ENCODE measurements at regions not wholly inside any gene's neighbourhood (a gene's known extent, or its start where the extent isn't known, plus 50 kb on each side); places are given as distances from the start of the nearest gene placed in this dataset.

GRCh38 chr3:25049304-25049703 is 378.8 kb upstream of the RARB start:
- no peak for TF ChIP-seq CTCF (IDR thresholded peaks at IDR 0.05; ENCODE audit: insufficient read depth, low read length, poor library complexity, severe bottlenecking)
- no peaks in the 10 kb centered on the region for H3K27me3 ChIP-seq (ENCODE audit: control insufficient read depth, insufficient read depth, low read length)
- no peak overlapping the region for H3K4me3 ChIP-seq (ENCODE audit: low read depth, low read length)
- no peak for DNase-seq (ENCODE audit: low read depth)
- H3K36me3 ChIP-seq (ENCODE audit: control insufficient read depth, insufficient read depth, low read length), result no peaks in the 10 kb centered on the region

- DNase-seq (ENCODE audit: low read depth), result no peak
- no peaks in the 10 kb centered on the region for H3K36me3 ChIP-seq (ENCODE audit: control insufficient read depth, insufficient read depth, low read length)
- no peak overlapping the region for H3K4me3 ChIP-seq (ENCODE audit: low read depth, low read length)
- no peak for TF ChIP-seq CTCF (IDR thresholded peaks at IDR 0.05; ENCODE audit: insufficient read depth, low read length, poor library complexity, severe bottlenecking)
- H3K27me3 ChIP-seq (ENCODE audit: control insufficient read depth, insufficient read depth, low read length), result no peaks in the 10 kb centered on the region
Measured at GRCh38 chr3:25053360-25053759, 374.7 kb upstream of the RARB start.

GRCh38 chr3:25056036-25056755 is 371.9 kb upstream of the RARB start:
- no peaks in the 10 kb centered on the region for H3K36me3 ChIP-seq (ENCODE audit: control insufficient read depth, insufficient read depth, low read length)
- DNase-seq (ENCODE audit: low read depth), result no peak
- no peak for TF ChIP-seq CTCF (IDR thresholded peaks at IDR 0.05; ENCODE audit: insufficient read depth, low read length, poor library complexity, severe bottlenecking)

GRCh38 chr3:25056803-25057351 is 371.2 kb upstream of the RARB start:
- no peaks in the 10 kb centered on the region for H3K36me3 ChIP-seq (ENCODE audit: control insufficient read depth, insufficient read depth, low read length)
- no peak for DNase-seq (ENCODE audit: low read depth)
- H3K27me3 ChIP-seq (ENCODE audit: control insufficient read depth, insufficient read depth, low read length), result no peaks in the 10 kb centered on the region
- TF ChIP-seq CTCF (IDR thresholded peaks at IDR 0.05; ENCODE audit: insufficient read depth, low read length, poor library complexity, severe bottlenecking), result no peak
- no peak overlapping the region for H3K4me3 ChIP-seq (ENCODE audit: low read depth, low read length)

More at GRCh38 chr3:25056036-25056755, 371.9 kb upstream of the RARB start:
- H3K4me3 ChIP-seq (ENCODE audit: low read depth, low read length), result no peak overlapping the region
- no peaks in the 10 kb centered on the region for H3K27me3 ChIP-seq (ENCODE audit: control insufficient read depth, insufficient read depth, low read length)

- TF ChIP-seq CTCF (IDR thresholded peaks at IDR 0.05; ENCODE audit: insufficient read depth, low read length, poor library complexity, severe bottlenecking), result no peak
- no peak overlapping the region for H3K4me3 ChIP-seq (ENCODE audit: low read depth, low read length)
- H3K36me3 ChIP-seq (ENCODE audit: control insufficient read depth, insufficient read depth, low read length), result no peaks in the 10 kb centered on the region
- H3K27me3 ChIP-seq (ENCODE audit: control insufficient read depth, insufficient read depth, low read length), result no peaks in the 10 kb centered on the region
- DNase-seq (ENCODE audit: low read depth), result no peak
Measured at GRCh38 chr3:25057379-25057778, 370.7 kb upstream of the RARB start.

GRCh38 chr3:25064681-25065080 is 363.4 kb upstream of the RARB start:
- Histone ChIP-seq H3K4me3 (ENCODE audit: low read depth, low read length) (no peak overlapping the region), H3K36me3 (ENCODE audit: control insufficient read depth, insufficient read depth, low read length) (no peaks in the 10 kb centered on the region), H3K27me3 (ENCODE audit: control insufficient read depth, insufficient read depth, low read length) (no peaks in the 10 kb centered on the region)
- no peak for TF ChIP-seq CTCF (IDR thresholded peaks at IDR 0.05; ENCODE audit: insufficient read depth, low read length, poor library complexity, severe bottlenecking)
- no peak for DNase-seq (ENCODE audit: low read depth)
